GM21360 (cell line): ENCODE measurements at regions not wholly inside any gene's neighbourhood (a gene's known extent, or its start where the extent isn't known, plus 50 kb on each side); places are given as distances from the start of the nearest gene placed in this dataset.
"Not testable (repeated sequence)": the region's sequence is repeated elsewhere in the genome, so short reads cannot be mapped to it uniquely, and the experiment has no call there.

ENCODE experiments used
- ATAC-seq: cut with Tn5 transposase; IDR thresholded peaks from one replicate; pipeline ENCODE4 v1.9.1; 2021; ENCODE audit warnings: mild to moderate bottlenecking, moderate library complexity; ENCODE audit not compliant: unreplicated experiment

DNA sequence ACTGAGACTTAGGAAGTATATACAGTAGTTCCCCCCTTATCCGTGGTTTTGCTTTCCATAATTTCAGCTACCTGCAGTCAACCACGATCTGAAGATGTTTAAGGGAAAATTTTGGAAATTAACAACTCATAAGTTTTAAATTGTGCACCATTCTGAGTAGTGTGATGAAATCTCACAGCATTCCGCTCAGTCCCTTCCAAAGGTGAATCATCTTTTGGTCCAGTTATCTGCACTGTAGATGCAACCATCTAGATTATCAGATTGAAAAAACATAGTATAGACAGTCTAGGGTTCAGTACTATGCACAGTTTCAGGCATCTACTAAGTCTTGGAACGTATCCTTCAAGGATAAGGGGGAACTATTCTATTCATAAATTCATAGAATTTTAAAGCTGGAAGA lies 109.0 kb downstream of the ANXA3 start:
- no peak for ATAC-seq

DNA sequence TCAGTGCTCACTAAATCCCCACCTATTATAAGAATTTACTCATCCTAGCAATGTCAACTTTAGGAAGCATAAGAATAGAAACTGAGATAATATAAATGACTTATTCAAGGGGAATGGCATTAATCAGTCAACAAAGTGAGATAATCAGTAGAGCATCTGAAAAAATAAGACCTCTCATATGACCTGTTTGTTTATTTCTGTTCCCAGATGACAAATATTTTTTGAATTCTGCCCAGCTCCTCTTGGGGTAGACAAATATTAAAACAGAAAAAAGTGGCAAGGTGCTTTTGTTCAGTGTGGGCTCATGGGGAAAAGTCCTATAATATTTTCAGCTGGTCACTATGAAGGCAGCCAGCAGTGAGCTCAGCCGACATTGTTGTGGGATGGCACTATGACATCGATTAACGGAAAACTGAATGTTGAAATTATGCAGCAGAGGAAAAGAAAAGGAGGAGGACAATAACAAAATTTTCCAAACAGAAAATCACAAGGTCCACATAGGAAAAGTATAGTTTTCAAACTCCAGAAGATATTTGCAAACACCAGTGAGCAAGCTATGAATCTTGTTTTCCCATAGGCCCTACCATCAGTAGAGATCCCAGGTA lies 109.6 kb downstream of the ANXA3 start:
- ATAC-seq: no peak

DNA sequence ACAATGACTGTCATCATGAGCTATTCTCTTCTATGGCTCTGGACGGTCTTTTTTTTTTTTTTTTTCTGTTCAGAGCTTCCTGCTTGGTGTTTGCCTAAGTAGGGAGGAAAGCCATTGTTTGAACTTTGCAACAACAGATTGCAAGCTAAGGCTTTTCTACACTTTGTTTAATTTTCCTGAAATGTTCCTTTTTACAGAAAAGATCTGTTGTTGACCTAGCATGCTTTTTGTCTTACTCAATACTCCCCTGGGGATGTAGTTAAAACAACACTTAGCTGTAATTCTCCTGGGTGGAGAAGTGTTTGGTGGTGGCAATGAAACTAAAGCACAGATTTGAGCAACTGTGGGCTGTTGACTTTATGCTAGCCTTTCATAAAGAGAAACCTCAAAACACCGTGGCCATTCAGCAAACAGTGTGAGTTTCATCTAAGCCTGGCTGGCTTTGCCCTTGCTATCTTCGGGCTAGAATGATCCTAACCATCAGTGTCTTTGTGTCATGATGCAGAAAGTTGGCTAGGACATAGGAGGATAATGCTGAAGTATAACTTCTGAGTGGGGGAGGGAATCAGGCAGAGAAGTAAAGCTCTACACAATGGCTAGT lies 110.5 kb downstream of the ANXA3 start:
- ATAC-seq: peak; percentile 72

DNA sequence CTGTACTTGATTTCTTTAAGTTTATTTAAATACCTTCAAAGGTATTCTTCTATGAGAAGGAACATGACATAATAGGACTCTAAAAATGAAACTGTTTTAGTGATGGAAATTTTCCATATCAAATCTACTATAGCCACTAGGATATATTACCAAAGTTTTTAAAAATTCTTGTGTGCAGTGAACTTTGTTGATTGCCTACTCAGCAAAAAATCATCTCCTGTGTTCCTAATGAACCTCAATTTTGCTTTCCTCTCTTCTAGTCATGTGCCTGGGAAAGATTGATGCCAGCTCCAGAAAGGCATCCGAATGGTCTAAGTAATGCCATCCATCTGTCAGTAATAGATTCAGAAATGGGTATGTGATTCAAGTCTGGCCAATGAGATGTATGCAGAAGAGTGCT lies 111.1 kb downstream of the ANXA3 start:
- ATAC-seq: no peak

DNA sequence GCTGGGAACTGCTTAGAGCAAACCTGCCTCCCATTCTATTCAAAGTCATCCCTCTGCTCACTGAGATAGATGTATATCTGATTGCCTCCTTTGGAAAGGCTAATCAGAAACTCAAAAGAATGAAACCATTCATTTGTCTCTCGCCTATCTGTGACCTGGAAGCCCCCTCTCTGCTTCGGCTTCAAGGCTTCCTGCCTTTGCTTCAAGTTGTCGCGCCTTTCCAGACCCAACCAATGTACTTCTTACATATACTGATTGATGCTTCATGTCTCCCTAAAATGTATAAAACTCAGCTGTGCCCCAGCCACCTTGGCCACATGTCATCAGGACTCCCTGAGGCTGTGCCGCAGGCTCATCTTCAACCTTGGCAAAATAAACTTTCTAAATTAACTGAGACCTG lies 111.9 kb upstream of the BMP2K start:
- ATAC-seq: not testable (repeated sequence)

DNA sequence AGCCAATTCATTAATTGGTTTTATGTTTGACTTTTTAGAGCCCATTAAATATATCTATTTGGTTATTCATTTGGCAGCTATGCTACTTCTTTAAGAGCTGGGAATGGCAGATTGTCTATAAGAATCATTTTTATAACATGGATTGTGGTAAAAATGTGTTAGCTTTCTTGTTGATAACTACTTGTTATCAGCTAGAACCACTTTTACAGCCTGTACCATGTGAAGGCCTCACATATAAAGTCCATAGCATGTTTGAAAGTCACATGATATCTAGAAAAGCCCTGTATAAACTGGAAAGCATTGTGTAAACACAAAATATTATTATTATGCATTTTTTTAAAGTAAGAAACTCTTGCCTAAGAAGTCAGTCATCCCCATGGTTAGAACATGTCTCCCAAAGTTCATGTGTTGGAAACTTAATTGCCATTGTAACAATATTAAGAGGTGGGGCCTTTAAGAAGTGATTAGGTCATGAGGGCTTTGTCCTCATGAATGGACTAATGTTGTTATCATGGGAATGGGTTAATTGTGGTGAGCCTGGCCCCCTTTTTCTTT lies 110.9 kb upstream of the BMP2K start:
- ATAC-seq: no peak

DNA sequence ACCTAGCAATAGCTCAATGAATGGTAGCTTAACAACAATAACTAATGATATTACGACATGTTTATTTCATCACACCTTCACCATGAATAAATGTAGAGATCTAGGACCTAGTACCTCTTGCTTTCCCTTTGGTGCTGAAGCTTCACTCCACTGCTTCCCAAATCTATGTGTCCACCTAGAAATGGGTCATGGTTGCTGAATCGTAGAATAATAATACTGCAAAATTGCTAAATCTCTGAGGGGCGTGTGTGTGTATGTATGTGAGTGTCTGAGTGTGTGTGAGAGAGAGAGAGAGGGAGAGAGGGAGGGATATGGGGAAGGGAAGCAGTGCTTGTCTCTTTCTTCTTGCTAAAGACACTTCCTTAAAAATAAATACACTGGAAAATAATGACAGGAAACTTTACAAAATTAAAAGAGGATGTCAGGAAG lies 109.3 kb upstream of the BMP2K start:
- no peak for ATAC-seq

DNA sequence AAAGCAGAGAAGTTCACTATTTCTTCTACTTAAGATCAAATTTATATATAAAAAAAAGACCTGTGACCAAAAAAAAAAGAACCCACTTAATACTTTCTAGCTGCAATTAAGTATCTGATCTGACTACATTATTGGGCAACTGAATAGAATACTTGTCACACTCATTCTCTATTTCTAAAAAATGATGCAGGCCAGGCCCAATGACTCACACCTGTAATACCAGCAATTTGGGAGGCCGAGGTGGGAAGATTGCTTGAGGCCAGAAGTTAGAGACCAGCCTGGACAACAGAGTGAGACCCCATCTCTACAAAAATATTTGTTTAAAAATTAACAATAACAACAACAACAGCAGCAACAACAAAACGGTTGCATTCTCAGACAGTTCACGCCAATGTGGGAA lies 108.8 kb upstream of the BMP2K start:
- no peak for ATAC-seq

DNA sequence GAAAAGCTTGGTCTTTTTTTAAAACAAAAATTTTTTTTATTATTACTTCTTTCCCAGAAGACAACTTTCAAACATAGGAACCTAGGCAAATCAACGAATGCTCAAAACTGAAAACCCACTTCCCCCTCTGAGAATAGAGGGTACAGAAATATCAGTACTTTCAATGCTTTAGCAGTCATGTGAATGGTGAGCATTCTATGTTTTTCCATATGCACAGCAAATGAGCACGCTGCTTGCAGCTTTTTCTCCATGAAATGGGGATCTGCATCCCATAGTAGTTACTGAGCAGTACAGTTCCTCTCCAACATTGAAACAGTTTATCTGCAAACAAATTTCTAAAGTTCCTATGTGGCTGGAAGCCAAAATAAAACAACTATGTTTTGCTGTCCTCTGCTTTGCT lies 108.4 kb upstream of the BMP2K start:
- ATAC-seq: peak; percentile 91

DNA sequence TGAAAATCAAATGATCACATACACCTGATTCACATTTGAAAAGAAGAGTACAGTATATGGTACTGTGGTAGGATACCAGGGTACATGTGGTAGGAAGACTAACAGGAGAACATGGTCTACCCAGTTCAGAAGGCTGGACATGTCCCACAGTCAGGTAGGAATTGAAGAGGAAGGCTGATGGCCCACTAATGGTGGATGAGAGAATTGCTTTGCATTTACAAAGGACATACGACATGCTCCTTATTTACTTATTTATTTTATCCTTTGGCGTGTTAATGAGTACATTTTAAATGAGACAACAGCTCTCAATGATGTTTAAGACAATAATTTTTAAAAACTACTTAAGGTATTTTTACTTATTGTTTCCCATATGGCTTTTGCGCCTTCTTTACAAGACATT lies 106.7 kb upstream of the BMP2K start:
- no peak for ATAC-seq

DNA sequence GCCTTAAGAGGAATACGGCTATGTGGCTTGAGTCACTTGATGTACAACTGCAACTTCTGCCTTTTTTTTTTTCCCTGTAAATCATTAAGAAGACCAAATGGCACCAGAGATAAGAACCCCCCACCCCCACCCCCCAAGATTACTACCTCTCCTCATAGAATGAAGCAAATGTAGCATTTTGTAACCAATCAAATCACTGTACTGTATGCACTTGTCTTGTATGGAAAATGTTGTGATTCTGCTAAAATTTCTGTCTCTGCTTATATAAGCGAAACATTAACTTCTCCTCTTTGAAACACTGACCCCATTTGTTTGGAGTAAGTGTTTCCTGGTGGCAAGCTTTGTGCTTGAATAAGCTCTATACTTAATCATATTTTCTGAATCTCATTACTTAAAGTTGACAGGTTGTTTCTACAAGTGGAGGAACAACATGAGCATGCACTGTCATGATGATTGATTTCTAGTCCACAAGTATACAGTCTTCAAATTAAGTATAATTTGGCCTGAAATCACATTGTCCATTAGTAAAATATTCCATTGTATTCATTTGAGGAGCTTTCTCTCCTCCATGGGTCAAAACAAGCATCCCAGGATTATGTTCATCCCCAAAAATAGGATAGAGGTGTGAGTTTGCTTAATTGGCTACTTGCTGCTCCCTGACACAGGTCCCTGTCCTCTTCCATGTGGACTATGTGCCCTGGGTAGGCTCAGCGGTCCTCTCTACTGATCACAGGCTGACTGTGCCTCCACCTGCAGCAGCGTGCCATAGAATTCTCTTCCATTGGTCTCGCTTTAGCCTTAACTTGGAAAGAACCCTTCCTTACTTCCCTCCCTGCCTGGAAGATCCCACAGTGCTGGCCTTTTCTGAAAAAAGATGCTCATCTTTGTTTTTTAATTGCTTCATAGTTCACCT lies 104.0 kb upstream of the BMP2K start:
- ATAC-seq: no peak

DNA sequence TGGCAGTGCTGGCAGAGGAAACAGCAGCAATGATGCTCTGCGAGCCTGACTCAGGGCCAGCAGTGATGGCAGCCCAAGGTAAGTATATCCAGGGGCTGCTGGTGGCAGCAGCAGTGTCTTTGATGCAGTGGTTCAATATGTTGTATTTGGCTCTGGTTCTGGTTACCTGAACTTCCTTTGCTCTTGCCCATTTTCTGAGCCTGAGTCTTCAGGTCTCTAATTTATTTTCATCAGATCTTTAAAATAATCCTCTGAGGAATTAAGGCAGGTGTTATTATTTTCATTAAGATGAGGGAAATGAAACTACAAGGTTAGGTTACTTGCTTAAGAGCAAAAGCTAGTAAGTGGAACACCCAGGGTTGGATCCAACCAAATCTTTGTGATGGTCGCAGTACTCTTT lies 102.8 kb upstream of the BMP2K start:
- ATAC-seq: no peak

DNA sequence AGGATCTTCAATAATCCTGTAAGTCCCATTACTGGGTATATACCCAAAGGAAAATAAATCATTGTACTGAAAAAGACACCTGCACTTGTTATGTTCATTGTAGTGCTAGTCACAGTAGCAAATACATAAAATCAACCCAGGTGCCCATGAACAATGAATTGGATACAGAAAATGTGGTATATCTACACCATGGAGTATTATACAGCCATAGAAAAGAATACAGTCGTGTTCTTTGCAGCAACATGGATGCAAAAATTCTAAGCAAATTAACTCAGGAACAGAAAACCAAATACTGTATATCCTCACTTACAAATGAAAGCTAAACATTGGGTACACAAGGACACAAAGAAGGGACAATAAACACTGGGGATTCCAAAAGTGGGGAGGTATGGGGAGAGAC lies 100.8 kb upstream of the BMP2K start:
- ATAC-seq: no peak

DNA sequence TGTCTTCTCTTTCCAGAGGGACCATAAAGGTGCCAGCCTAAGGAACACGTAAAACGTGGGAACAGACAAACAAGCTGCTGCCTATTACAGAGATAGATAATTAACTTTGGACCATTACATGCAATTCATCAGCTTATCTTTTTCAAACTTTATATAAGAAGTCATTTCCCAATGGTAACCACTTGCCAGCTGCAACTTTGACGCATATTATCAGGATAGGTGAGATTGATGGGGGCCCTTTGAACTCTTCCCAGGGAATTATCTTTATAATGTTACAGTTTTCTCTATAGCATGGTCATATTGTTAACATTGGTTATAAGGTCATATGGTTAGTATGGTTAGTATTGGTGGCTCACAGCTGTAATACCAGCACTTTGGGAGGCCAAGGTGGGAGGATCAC lies 94.1 kb upstream of the BMP2K start:
- no peak for ATAC-seq

DNA sequence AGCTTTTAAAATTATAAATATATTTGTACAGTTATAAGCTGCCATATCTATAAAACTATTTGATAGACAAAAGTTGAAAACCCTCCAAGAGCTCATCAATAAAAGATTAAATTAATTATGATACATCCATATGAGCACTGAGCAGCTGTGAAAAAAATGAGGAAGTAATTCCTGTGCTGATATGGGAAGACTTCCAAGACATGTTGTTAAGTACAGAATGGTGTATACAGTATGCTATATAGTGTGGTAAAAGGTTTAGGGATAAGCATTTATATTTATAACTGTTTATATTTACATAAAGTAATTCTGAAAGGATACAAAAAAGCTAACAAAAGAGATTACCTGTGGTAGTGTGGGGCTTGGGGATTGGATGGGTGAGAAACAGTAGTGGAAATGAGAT lies 92.8 kb upstream of the BMP2K start:
- no peak for ATAC-seq

DNA sequence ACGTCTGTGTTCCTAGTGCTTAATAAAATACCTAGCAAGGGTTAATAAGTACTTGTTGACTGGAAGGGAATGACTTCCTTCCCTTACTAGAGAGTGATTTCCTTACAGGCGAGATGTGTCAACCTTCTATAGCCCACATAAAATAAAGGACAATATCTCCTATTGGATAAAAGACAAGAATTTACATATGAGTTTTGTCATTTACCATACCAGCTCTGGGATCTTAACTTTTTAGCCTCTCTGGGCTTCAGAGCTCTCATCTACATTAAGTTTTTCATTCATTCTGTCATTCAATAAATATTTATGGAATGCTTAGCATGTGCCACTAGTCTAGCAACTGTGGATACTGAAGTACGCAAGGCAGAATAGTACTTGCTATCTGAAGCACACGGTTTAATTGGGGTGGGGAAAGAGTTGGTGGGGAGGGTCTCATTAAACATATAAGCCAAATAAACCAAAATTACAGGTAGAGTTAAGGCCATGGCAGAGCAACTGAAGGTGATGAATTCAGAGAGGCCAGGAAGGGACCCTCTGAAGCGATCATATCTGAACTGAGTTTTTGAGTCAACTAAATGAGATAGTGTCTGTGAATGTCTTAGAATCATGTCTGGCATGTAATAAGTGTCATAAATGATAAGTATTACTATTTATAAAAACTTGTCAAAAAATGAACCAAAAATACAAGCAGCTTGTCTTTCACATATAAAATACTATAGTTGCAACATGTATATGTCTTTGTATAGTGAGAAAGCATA lies 91.6 kb upstream of the BMP2K start:
- no peak for ATAC-seq

DNA sequence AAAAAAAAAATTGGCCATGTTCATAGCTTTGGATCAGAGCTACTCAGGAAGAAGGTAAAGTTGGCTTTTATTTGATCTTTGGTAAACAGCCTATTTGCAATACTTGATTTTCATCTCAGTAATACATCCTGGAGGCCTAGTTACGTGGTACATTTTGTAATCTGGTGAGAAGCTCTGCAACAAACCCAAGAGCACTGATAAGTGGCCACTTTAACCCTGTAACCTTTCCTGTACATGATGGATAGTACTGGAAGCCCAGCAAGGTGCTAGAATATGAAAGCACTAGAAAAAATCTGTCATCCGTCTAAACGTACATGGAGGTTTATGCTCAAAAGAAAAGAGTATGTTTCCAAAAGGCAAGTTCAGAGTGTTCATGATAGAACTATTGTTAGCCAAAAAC lies 88.3 kb upstream of the BMP2K start:
- no peak for ATAC-seq

DNA sequence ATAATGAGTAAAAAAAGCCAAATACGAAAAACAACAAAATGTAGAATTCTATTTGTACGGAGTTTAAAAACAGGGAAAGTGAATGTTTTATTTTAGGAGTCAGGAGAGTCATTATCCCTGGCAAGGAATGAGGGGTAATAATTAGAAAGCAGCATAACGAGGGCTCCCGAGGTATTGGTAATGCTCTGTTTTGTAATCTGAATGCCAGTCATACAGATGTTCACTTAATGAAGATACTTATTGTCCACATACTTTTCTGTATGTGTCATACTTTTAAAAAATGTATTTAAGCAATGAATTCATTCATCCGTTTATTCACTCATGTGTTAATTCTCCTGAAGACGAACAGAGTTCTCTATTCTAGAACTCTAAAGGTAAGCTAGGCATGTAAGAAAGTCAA lies 87.8 kb upstream of the BMP2K start:
- no peak for ATAC-seq

DNA sequence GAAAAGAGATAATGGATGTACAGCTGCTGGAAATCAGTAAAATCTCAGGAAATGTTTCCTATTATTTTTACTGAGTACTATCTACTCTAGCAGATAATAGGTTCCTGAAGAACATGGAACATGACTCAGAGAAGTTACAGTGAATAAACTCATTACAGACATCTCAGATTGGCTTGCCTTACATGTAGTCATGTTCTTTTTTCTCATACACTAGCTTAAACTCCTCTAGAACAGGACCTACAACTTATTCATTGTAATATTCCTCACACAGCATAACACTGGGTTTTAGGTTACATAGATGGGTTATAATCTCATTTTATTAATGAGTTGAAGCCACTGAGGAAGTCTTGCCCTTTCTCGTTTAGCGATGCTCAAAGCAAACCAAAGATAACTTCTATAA lies 86.9 kb upstream of the BMP2K start:
- ATAC-seq: no peak

DNA sequence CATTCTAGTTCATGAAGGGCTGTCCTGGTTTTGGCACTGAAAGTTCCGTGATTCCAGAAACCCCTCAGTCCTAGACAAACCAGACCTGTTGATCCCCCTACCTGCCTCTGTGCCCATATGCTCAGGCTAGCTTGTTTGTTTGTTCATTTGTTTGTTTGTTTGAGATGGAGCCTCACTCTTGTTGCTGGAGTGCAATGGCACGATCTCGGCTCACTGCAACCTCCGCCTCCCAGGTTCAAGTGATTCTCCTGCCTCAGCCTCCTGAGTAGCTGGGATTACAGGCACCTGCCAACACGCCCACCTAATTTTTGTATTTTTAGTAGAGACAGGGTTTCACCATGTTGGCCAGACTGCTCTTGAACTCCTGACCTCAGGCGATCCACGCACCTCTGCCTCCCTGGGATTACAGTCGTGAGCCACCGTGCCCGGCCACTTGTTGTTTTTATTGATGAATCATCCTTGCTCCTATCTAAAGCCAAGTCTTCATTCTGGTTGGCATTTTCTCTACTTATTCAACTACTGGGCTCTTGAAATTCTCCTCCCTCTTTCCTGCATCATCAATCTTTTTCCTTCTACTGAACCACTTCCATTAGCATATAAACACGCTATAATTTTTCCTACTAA lies 86.3 kb upstream of the BMP2K start:
- no peak for ATAC-seq

DNA sequence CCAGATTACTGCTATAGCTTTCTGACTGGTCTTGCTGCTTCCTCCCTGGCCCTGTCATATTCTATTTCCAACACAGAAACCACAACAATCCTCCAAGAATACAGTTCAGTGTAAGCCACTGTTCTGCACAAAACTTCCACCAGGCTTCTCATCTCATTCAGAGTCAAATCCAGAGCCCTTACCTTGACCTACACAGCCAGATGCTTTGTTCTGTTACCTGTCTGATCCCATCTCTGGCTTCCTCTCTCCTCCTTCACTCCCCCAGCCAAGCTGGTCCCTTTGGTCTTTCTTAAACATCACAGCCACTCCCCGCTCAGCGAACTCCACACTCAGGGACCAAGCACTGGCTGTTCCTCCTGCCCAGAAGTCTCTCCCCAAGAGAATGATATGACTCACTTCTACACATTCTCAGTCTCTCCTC lies 84.8 kb upstream of the BMP2K start:
- ATAC-seq: peak; percentile 52
